H1 (cell line): ENCODE measurements at regions not wholly inside any gene's neighbourhood (a gene's known extent, or its start where the extent isn't known, plus 50 kb on each side); places are given as distances from the start of the nearest gene placed in this dataset.

ENCODE experiments used
- CTCF ChIA-PET: fragments of 300-600 bp; sonication (Branson Sonifier 250); formaldehyde crosslinking; loops from one replicate; lab custom pipeline; 2021; ENCODE audit not compliant: partially characterized antibody; lab: Charles Lee
- POLR2A ChIA-PET: fragments of 300-600 bp; sonication (Branson Sonifier 250); formaldehyde crosslinking; loops from one replicate; lab custom pipeline; 2021; ENCODE audit warnings: inconsistent platforms; ENCODE audit not compliant: partially characterized antibody; lab: Charles Lee
- DNase-seq, 2 experiments: peaks; one replicate each; pipeline versions ENCODE4 v3.0.0 to v3.0.0-alpha.2; 2010 to 2022; ENCODE audit warnings: low spot score in 2 of 2, low read depth in 1 of 2, mixed read lengths in 1 of 2
- FAIRE-seq: peaks from 2 replicates; lab custom pipeline; 2011; peaks lifted over from hg19 to GRCh38; lab: Jason Lieb, UNC
- H2AFZ ChIP-seq: 2 replicates; pipeline ENCODE4 v1.8.1; 2012; ENCODE audit warnings: low read length, inconsistent platforms
- H2AK5ac ChIP-seq: 2 replicates; pipeline ENCODE4 v1.6.1; 2013; ENCODE audit warnings: low read depth, low read length
- H2BK120ac ChIP-seq: replicated peaks from 2 replicates; pipeline ENCODE3; 2013; ENCODE audit warnings: low read depth, low read length, inconsistent platforms
- H2BK12ac ChIP-seq: 2 replicates; pipeline ENCODE4 v1.6.1; 2013; ENCODE audit warnings: low read depth, low read length
- H2BK15ac ChIP-seq: 2 replicates; pipeline ENCODE4 v1.6.1; 2013; ENCODE audit warnings: low read length
- H2BK20ac ChIP-seq: 2 replicates; pipeline ENCODE4 v1.6.1; 2013; ENCODE audit warnings: low read length
- H2BK5ac ChIP-seq: 2 replicates; pipeline ENCODE4 v1.6.1; 2013; ENCODE audit warnings: low read depth, low read length
- H3K14ac ChIP-seq: 2 replicates; pipeline ENCODE4 v1.6.1; 2013; ENCODE audit warnings: inconsistent platforms; ENCODE audit not compliant: insufficient read length
- H3K18ac ChIP-seq: 2 replicates; pipeline ENCODE4 v1.6.1; 2013; ENCODE audit warnings: low read length; ENCODE audit errors: extremely low read depth
- H3K23ac ChIP-seq: 2 replicates; pipeline ENCODE4 v1.6.1; 2013; ENCODE audit warnings: inconsistent platforms; ENCODE audit not compliant: insufficient read length
- H3K23me2 ChIP-seq: 2 replicates; pipeline ENCODE4 v1.6.1; 2013; ENCODE audit warnings: low read depth, low read length
- H3K27ac ChIP-seq: 2 replicates; pipeline ENCODE4 v1.6.1; 2011; ENCODE audit warnings: low read depth, low read length, inconsistent platforms
- H3K27me3 ChIP-seq, 4 experiments: replicated peaks in 1 of 4; 1 replicate in 1 of 4; 2 replicates in 3 of 4; pipeline versions ENCODE4 v1.6.1 to v1.8.1; 2011 to 2013; ENCODE audit warnings: low read length in 3 of 4, mild to moderate bottlenecking in 3 of 4, inconsistent platforms in 2 of 4, mixed read lengths in 2 of 4, moderate library complexity in 1 of 4; ENCODE audit not compliant: control insufficient read depth in 3 of 4, insufficient read depth in 3 of 4; ENCODE audit errors: extremely low read depth in 1 of 4
- H3K36me3 ChIP-seq, 4 experiments: 2 replicates each; pipeline versions ENCODE4 v1.6.1 to v1.8.1; 2011 to 2013; ENCODE audit warnings: mild to moderate bottlenecking in 4 of 4, low read length in 3 of 4, moderate library complexity in 2 of 4, control low read depth in 1 of 4, inconsistent platforms in 1 of 4; ENCODE audit not compliant: insufficient read depth in 4 of 4, control insufficient read depth in 2 of 4
- H3K4ac ChIP-seq: replicated peaks from 2 replicates; pipeline ENCODE3; 2013; ENCODE audit warnings: low read length, low read depth, mixed read lengths, inconsistent platforms; ENCODE audit not compliant: insufficient read length
- H3K4me1 ChIP-seq, 4 experiments: replicated peaks in 1 of 4; 1 replicate in 1 of 4; 2 replicates in 3 of 4; pipeline versions ENCODE4 v1.6.1 to v1.8.1; 2011 to 2013; ENCODE audit warnings: low read length in 3 of 4, inconsistent platforms in 2 of 4, mixed read lengths in 1 of 4; ENCODE audit not compliant: insufficient read depth in 4 of 4, control insufficient read depth in 3 of 4
- H3K4me2 ChIP-seq, 2 experiments: 2 replicates each; pipeline versions ENCODE4 v1.6.1 to v1.8.1; 2011 to 2013; ENCODE audit warnings: low read depth in 2 of 2, low read length in 2 of 2, control low read depth in 1 of 2, inconsistent platforms in 1 of 2, mild to moderate bottlenecking in 1 of 2; ENCODE audit not compliant: insufficient read depth in 1 of 2
- H3K4me3 ChIP-seq, 4 experiments: fragments of 200-600, 300-600 bp in 1 of 4; sonication (generic), shearing (Covaris generic), sonication (Bioruptor Twin) in 1 of 4; 2 replicates each; pipeline versions ENCODE4 v1.5.1 to v1.8.1; 2011 to 2016; ENCODE audit warnings: low read length in 4 of 4, low read depth in 3 of 4, control low read depth in 2 of 4, inconsistent platforms in 2 of 4, mild to moderate bottlenecking in 2 of 4, mixed read lengths in 1 of 4, moderate library complexity in 1 of 4; ENCODE audit not compliant: insufficient read depth in 2 of 4; ENCODE audit errors: extremely low read depth in 1 of 4
- H3K56ac ChIP-seq: replicated peaks from 2 replicates; pipeline ENCODE3; 2013; ENCODE audit warnings: low read depth, mild to moderate bottlenecking, mixed read lengths, low read length, inconsistent platforms; ENCODE audit not compliant: insufficient read length
- H3K79me1 ChIP-seq: 2 replicates; pipeline ENCODE4 v1.6.1; 2013; ENCODE audit warnings: low read depth, low read length, control low read depth
- H3K79me2 ChIP-seq, 2 experiments: 2 replicates each; pipeline versions ENCODE4 v1.6.1 to v1.8.1; 2012 to 2013; ENCODE audit warnings: low read length in 2 of 2, mild to moderate bottlenecking in 2 of 2, inconsistent platforms in 1 of 2; ENCODE audit not compliant: insufficient read depth in 2 of 2, control insufficient read depth in 1 of 2
- H3K9ac ChIP-seq, 4 experiments: replicated peaks in 1 of 4; 1 replicate in 1 of 4; 2 replicates in 3 of 4; pipeline versions ENCODE4 v1.6.1 to v1.8.1; 2011 to 2013; ENCODE audit warnings: low read depth in 3 of 4, low read length in 3 of 4, control low read depth in 2 of 4, mild to moderate bottlenecking in 2 of 4, moderate library complexity in 2 of 4, inconsistent platforms in 1 of 4; ENCODE audit errors: extremely low read depth in 1 of 4
- H3K9me3 ChIP-seq, 2 experiments: 2 replicates each; pipeline versions ENCODE4 v1.6.1 to v1.8.1; 2012 to 2013; ENCODE audit warnings: mild to moderate bottlenecking in 2 of 2, moderate library complexity in 2 of 2, control low read depth in 1 of 2, inconsistent platforms in 1 of 2, low read depth in 1 of 2, low read length in 1 of 2, mixed read lengths in 1 of 2; ENCODE audit not compliant: insufficient read depth in 2 of 2
- H4K20me1 ChIP-seq, 2 experiments: replicated peaks in 1 of 2; 2 replicates each; pipeline versions ENCODE3 to v1.8.1; 2011 to 2013; ENCODE audit warnings: inconsistent platforms in 2 of 2, low read length in 2 of 2, mild to moderate bottlenecking in 1 of 2; ENCODE audit not compliant: insufficient read depth in 2 of 2, control insufficient read depth in 1 of 2
- H4K5ac ChIP-seq: 2 replicates; pipeline ENCODE4 v1.6.1; 2013; ENCODE audit warnings: low read length, low read depth, mixed read lengths, inconsistent platforms; ENCODE audit not compliant: insufficient read length
- H4K8ac ChIP-seq: 2 replicates; pipeline ENCODE4 v1.8.0; 2013; ENCODE audit warnings: mild to moderate bottlenecking, moderate library complexity, low read length, inconsistent platforms; ENCODE audit not compliant: insufficient read depth; ENCODE audit errors: extremely low read depth
- H4K91ac ChIP-seq: replicated peaks from 2 replicates; pipeline ENCODE3; 2013; ENCODE audit warnings: low read length, mixed read lengths, inconsistent platforms; ENCODE audit not compliant: insufficient read length
- EP300 ChIP-seq, 2 experiments: IDR thresholded peaks; 1 replicate in 1 of 2; 2 replicates in 1 of 2; pipeline ENCODE4 v1.6.1; 2011 to 2012; ENCODE audit warnings: low read depth in 2 of 2, low read length in 2 of 2, mild to moderate bottlenecking in 2 of 2, borderline replicate concordance in 1 of 2, inconsistent platforms in 1 of 2, moderate library complexity in 1 of 2
- GABPA ChIP-seq: IDR thresholded peaks from 2 replicates; pipeline ENCODE4 v1.6.1; 2011; ENCODE audit warnings: mild to moderate bottlenecking, low read length, moderate library complexity, borderline replicate concordance; ENCODE audit not compliant: insufficient read depth
- MAFK ChIP-seq: IDR thresholded peaks from 2 replicates; pipeline ENCODE4 v1.6.1; 2012; ENCODE audit warnings: low read depth, mild to moderate bottlenecking, improper control_type of control experiment, low read length
- POU5F1 ChIP-seq: IDR thresholded peaks from 2 replicates; pipeline ENCODE4 v1.6.1; 2011; ENCODE audit warnings: low read depth, mild to moderate bottlenecking, low read length, moderate library complexity
- RNF2 ChIP-seq: fragments of 200-900, 300-1000 bp; sonication (generic); IDR thresholded peaks from 2 replicates; pipeline ENCODE4 v1.7.1; 2016; ENCODE audit warnings: borderline replicate concordance, low read depth, mild to moderate bottlenecking, antibody characterized with exemption, low read length; ENCODE audit not compliant: poor library complexity, severe bottlenecking; ENCODE audit errors: missing control alignments
- SIX5 ChIP-seq: IDR thresholded peaks from 2 replicates; pipeline ENCODE4 v1.6.1; 2011; ENCODE audit warnings: mild to moderate bottlenecking, low read depth, low read length
- SP4 ChIP-seq: IDR thresholded peaks from 2 replicates; pipeline ENCODE4 v1.6.1; 2012; ENCODE audit warnings: low read length, inconsistent platforms
- YY1 ChIP-seq: IDR thresholded peaks from 2 replicates; pipeline ENCODE4 v1.6.1; 2011; ENCODE audit warnings: low read depth, mild to moderate bottlenecking, low read length
- WGBS, 2 experiments: shearing (Covaris generic) in 1 of 2; methylation state at CpG; one replicate each; pipeline versions ENCODE4 v1.1.6 to v1.1.7; 2013 to 2015; ENCODE audit warnings: low lambda C conversion rate in 2 of 2, mixed read lengths in 2 of 2, inconsistent platforms in 1 of 2, low coverage in 1 of 2, missing lambda C conversion rate in 1 of 2; ENCODE audit not compliant: insufficient replicate concordance in 2 of 2, insufficient coverage in 1 of 2, insufficient read length in 1 of 2; ENCODE audit errors: extremely low coverage in 1 of 2, missing lambda C conversion rate in 1 of 2; 5-methylcytosine and 5-hydroxymethylcytosine counted together
- TF ChIP-seq, protein P1 (sequence below): IDR thresholded peaks from 2 replicates; pipeline ENCODE4 v1.6.1; 2011; ENCODE audit warnings: low read length, improper control_type of control experiment

DNA sequence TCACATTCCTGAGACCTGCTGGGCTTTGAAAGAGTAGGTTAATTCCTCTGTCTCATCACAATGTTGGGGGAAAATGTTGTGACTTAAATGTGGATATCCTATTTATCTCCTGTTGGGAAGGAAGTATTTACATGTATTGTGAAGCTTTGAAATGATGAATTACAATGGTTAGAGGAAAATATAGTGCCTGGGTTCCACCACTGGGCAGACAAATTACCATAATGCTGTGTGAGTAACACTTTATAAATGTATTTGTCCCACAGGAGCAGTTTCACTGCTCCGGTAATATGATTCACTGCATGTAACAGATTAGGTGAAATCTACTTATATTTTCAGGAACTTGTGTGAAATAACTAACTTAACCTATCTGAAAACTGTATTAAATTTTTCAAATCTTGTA is 1476.4 kb downstream of the NLGN4Y start:
- Histone ChIP-seq H3K27me3 (no peaks in the 10 kb centered on the region), H4K8ac (no peak overlapping the region), H4K5ac (no peak overlapping the region), H3K36me3 (no peaks in the 10 kb centered on the region), H2AK5ac (no peak overlapping the region), H3K23ac (no peak overlapping the region), H3K4me2 (no peak overlapping the region), H2AFZ (no peak overlapping the region), H3K9ac (no peak overlapping the region), H2BK20ac (no peak overlapping the region), H3K79me1 (no peaks in the 10 kb centered on the region), H2BK5ac (no peak overlapping the region), H4K20me1 (no peaks in the 10 kb centered on the region), H3K4me3 (no peak overlapping the region), H3K9me3 (no peaks in the 10 kb centered on the region), H3K4ac (no peak overlapping the region), H3K4me1 (no peaks in the 10 kb centered on the region), H2BK120ac (no peak overlapping the region), H3K79me2 (no peaks in the 10 kb centered on the region), H3K18ac (no peak overlapping the region), H3K27ac (no peak overlapping the region), H2BK12ac (no peak overlapping the region), H2BK15ac (no peak overlapping the region), H3K23me2 (no peaks in the 10 kb centered on the region), H3K56ac (no peak overlapping the region), H3K14ac (no peak overlapping the region), H4K91ac (no peak overlapping the region)
- no peak for DNase-seq
- 83% methylated on average over 1 of the region's 1 CpG; no CpG with 5 or more reads in 1 of the 2 experiments for WGBS, 2 experiments
- FAIRE-seq: no peak
- POLR2A ChIA-PET: no interaction called here
- CTCF ChIA-PET: no interaction called here
- TF ChIP-seq POU5F1 (no peak), GABPA (no peak), EP300 (IDR thresholded peaks at IDR 0.05; ENCODE audit: borderline replicate concordance in 1 of 2, low read depth in 2 of 2, low read length in 2 of 2) (no peak), SIX5 (no peak), YY1 (no peak), RNF2 (no peak), SP4 (no peak), MAFK (no peak)
- TF ChIP-seq, protein P1, sequence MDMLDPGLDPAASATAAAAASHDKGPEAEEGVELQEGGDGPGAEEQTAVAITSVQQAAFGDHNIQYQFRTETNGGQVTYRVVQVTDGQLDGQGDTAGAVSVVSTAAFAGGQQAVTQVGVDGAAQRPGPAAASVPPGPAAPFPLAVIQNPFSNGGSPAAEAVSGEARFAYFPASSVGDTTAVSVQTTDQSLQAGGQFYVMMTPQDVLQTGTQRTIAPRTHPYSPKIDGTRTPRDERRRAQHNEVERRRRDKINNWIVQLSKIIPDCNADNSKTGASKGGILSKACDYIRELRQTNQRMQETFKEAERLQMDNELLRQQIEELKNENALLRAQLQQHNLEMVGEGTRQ: no peak
- TF ChIP-seq, all 59 proteins: peak for 0
